NCI-H128 (cell line): ENCODE measurements at regions not wholly inside any gene's neighbourhood (a gene's known extent, or its start where the extent isn't known, plus 50 kb on each side); places are given as distances from the start of the nearest gene placed in this dataset.
"Not testable (repeated sequence)": the region's sequence is repeated elsewhere in the genome, so short reads cannot be mapped to it uniquely, and the experiment has no call there.

Experiments used
- DNase-seq: peaks from one replicate; lab custom pipeline; 2025; ENCODE audit not compliant: unreplicated experiment; lab: John Stamatoyannopoulos, UW

- DNase-seq, result no peak
These were observed 50.7 kb upstream of the DIAPH3 start for GRCh38 chr13:60214213-60215055.

DNA sequence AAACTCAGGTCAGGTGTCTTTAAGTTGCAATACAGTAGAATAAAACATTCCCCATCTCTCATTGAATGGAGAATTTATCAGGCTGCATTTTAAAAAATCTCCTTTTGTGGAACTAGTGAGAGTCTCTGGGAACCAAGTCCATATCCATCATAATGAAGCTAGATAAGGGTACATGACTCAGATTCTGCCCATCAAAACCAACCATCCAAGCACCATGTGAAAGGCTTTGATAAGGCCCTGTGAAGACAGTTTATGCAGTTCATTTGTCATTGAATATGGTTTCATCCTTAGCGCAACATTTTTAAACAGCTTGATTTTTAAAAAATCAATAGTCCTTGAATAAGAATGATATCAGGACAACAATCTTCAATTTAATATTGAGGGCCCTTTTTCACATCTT is 56.3 kb upstream of the DIAPH3 start:
- DNase-seq, result no peak

GRCh38 chr13:60221581-60221980 is 57.9 kb upstream of the DIAPH3 start:
- DNase-seq, result no peak

GRCh38 chr13:60226507-60226906 is 62.8 kb upstream of the DIAPH3 start:
- no peak for DNase-seq

DNA sequence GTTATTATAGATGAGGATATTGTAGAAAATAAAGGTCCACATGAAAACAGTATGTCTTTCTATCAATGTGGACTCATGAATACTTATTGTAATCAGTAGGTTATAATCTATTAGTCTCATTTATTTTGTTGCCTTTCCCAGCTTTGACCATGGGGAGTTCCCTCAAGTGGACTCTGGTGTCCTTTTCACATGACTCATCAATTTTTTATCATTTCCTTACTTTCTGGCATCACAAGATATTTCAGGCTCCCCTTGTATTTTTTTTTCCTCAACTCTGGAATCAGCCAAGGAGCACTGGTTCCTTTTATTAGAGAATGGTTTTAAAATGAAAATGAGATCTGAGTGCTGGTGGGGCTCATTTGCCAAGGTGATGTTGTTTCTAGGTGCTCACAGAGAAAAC is 63.4 kb upstream of the DIAPH3 start:
- no peak for DNase-seq

GRCh38 chr13:60229708-60230272 is 66.1 kb upstream of the DIAPH3 start:
- DNase-seq, result no peak

DNA sequence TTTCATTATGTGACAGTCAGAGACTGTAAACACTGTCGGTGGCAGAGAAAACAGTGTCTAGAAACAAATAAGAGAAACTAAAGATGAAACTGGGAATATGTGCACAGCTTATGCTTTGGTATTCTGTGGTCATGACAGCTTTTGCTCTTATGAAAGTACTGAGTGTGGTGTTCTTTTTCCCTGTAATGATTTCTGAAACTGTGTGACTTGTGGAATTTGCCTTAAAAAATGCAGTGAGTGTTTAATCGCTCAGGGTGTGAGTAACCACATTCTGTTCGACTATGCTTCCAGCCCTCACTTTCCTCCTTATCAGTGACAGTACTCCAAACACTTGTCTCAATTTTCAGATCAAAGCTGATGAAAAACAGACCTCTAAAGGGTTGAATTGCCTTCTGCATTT is 66.9 kb upstream of the DIAPH3 start:
- DNase-seq, result no peak

DNA sequence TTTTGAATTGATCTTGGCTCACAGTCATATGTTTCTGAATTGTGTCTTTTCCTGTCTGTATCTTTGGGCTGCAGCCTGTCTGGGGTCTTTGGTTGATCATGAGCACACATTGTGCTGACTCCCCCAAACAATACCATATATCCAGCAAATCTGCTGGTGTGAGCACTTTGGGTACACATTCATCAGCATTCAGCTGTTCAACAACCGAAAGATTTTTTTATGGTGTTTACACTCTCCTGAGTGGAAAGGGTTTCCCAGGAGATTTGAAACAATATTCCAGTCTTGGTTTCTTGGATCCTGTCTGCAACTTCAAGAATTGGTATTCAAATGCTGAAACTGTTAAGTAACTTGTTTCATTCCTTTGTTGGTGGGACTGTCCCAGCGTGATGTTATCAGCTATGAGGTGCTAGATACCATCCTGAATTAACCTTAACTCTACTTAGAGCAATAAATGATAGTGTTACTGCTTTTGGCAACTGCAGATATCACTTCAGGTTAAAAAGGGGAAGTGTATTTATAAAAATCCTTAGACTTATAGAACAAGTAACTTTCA is 78.4 kb upstream of the DIAPH3 start:
- DNase-seq, result no peak

- no peak for DNase-seq
These were observed 80.7 kb upstream of the DIAPH3 start for GRCh38 chr13:60244381-60244780.

- not testable (repeated sequence) for DNase-seq
These were observed 87.7 kb upstream of the DIAPH3 start for GRCh38 chr13:60251419-60251818.

DNA sequence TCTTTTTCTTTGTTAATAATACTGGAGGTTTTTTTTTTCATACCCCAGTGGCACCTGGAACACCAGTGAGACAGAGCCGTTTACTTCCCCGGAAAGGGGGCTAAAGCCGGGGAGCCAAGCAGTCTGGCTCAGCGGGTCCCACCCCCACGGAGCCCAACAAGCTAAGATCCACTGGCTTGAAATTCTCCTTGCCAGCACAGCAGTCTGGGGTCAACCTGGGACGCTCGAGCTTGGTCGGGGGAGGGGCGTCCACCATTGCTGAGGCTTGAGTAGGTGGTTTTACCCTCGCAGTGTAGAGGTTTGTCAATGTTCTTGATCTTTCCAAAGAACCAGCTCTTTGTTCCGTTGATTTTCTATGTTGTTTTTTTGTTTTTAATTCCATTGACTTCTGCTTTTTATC is 94.6 kb upstream of the DIAPH3 start:
- no peak for DNase-seq

GRCh38 chr13:60260440-60260839 is 96.7 kb upstream of the DIAPH3 start:
- no peak for DNase-seq

DNA sequence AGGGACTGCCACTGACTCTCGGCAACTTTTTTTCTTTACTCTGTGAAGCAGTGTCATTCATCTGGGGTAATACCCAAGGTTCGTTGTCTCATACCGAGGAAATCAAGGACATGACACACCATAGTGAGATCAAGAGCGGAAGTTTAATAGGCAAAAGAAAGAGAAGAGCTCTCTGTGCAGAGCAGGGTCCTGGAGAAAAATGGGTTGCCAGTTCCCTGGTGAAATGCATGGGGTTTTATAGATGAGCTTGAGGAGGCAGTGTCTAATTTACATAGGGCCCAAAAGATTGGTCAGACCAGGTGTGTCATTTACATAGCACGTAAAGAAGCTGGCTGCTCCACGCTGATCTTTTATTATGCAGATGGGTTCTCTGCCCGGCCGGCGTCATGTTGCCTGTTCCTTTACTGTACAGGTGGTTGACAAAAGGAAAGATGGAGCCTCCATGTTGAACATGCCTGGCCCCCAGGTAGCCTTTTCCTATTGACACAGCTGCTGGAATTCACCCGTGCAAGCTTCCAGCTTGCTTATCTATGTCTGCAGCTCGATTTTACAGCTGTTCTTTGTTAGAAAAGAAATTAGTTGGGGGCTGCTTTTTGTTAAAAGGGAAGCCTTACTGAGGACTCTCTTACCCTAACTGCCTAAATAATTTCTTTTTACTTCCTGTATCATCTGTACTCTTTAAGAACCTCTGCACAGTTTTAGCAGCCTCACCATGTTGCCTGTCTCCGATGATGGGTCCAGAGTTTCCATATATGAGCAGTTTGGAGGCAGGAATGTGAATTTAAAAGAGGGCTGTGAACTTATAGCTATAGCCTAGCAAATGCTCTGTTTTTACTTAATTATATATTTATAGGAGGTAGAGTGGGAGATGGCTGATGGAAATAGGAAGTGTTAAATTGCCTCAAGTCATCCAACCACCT is 98.0 kb upstream of the DIAPH3 start:
- peak; percentile 41 for DNase-seq

- no peak for DNase-seq
These were observed 101.8 kb upstream of the DIAPH3 start for GRCh38 chr13:60265566-60265965.

GRCh38 chr13:60267498-60268202 is 103.9 kb upstream of the DIAPH3 start:
- no peak for DNase-seq

DNA sequence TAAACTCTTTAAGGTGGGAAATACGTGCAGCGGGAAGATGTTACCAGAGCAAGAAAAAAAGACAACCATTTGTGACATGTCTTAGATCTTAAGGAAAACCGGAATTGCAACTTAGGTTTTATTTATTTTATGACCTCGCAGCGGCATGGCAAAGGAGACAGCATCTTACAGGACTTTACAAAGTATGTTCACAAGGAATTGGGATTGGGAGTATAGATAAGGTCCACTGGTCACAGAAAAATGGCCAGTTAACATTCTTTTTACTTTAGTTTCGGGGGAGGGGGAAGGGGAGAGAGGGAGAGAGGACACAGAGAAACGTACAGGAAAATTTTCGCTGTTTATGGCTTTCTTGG is 104.5 kb upstream of the DIAPH3 start:
- no peak for DNase-seq

- DNase-seq, result no peak
These were observed 110.3 kb upstream of the DIAPH3 start for GRCh38 chr13:60273971-60274527.

- DNase-seq, result no peak
These were observed 110.9 kb upstream of the DIAPH3 start for GRCh38 chr13:60274655-60275054.

DNA sequence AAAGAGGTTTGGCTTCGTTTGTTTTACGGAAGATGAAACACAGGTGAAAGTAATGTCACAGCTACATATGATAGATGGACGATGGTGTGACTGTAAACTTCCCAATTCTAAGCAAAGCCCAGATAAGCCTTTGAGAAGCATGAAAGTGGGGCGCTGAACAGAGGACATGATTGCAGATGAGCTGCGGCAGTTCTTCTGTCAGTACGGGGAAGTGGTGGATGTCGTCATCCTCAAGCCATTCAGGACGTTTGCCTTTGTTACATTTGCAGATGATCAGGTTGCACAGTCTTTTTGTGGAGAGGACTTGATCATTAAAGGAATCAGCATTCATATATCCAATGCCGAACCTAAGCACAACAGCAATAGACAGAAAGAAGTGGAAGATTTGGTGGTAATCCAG is 111.5 kb upstream of the DIAPH3 start:
- DNase-seq, result no peak

DNA sequence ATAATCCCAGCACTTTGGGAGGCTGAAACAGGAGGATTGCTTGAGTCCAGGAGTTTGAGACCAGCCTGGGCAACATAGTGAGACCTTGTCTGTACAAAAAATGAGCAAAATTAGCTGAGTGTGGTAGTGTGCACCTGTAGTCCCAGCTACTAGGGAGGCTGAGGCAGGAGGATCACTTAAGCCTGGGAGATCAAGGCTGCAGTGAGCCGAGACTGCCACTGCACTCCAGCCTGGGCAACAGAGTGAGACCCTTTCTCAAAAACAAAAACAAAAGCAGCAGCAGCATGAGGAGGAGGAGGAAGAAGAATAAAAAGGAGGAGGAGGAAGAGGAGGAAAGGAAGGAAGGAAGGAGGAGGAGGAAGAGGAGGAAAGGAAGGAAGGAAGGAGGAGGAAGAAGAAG is 116.5 kb upstream of the TDRD3 start:
- not testable (repeated sequence) for DNase-seq

- DNase-seq, result peak; percentile 45
These were observed 114.8 kb upstream of the TDRD3 start for GRCh38 chr13:60282186-60282585.
